GM19395 (cell line): ENCODE measurements at regions not wholly inside any gene's neighbourhood (a gene's known extent, or its start where the extent isn't known, plus 50 kb on each side); places are given as distances from the start of the nearest gene placed in this dataset.
"Not testable (repeated sequence)": the region's sequence is repeated elsewhere in the genome, so short reads cannot be mapped to it uniquely, and the experiment has no call there.

ENCODE experiments used
- ATAC-seq: cut with Tn5 transposase; IDR thresholded peaks from one replicate; pipeline ENCODE4 v1.9.1; 2021; ENCODE audit warnings: mild to moderate bottlenecking, moderate library complexity; ENCODE audit not compliant: unreplicated experiment

- ATAC-seq, result no peak
Observed at GRCh38 chr12:25384038-25384892, 133.5 kb upstream of the KRAS start.

GRCh38 chr12:25382311-25383106 lies 131.8 kb upstream of the KRAS start:
- ATAC-seq, result no peak

- peak; percentile 67 for ATAC-seq
Observed at GRCh38 chr12:25377469-25378177, 126.9 kb upstream of the KRAS start.

- no peak for ATAC-seq
Observed at GRCh38 chr12:25376985-25377384, 126.3 kb upstream of the KRAS start.

DNA sequence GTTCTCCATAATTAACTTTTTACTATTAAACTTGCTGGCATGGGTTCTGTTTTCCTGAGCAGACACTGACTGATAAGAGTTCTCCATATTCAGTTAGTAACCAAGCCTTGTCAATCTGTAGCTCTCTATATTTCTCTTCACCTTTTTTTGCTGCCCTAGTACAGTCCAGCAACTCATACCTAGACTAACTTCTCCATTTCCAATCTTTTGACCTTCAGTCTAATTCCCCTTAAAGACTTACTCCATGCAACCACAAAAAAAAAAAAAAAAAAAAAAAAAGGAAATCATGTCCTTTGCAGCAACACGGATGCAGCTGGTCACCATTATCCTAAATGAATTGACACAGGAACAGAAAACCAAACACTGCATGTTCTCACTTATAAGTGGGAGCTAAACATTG lies 125.7 kb upstream of the KRAS start:
- no peak for ATAC-seq

GRCh38 chr12:25372969-25373817 lies 122.5 kb upstream of the KRAS start:
- no peak for ATAC-seq

- ATAC-seq, result no peak
Observed at GRCh38 chr12:25372002-25372401, 121.3 kb upstream of the KRAS start.

DNA sequence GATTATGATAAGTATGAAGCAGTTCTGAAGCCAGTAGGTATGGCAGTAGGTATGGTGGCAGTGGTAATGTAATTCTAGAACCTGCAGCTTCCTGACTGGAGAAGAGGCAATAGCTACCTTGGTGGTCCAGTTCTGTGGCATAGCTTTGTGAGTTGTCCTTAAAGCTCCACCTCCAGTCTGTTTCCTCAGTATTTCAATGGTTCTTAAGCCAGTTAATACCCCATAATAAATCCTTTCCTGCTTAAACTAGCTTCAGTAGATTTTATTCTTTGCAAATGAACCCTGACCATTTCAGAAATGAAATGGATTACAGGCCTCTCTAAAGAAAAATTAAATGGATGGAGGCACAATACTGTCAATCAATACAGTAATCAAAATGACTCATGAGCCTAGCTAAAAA lies 117.8 kb upstream of the KRAS start:
- ATAC-seq, result no peak

DNA sequence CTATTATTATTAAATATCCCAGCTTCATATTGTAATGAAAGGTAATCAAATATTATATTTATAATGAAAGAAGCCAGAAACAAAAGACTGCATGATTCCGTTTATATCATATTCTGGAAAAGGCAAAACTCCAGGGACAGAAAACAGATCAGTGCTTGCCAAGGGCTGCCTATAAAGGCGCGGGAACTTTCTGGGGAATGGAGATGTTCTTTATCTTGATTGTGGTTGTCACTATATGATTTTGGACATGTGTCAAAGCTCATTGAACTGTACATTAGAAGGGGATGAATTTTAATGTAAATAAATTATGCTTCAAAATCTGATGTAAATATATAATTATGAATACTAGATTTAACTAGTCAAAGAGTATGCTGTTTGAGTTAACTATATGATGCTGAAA lies 115.4 kb upstream of the KRAS start:
- ATAC-seq, result no peak

DNA sequence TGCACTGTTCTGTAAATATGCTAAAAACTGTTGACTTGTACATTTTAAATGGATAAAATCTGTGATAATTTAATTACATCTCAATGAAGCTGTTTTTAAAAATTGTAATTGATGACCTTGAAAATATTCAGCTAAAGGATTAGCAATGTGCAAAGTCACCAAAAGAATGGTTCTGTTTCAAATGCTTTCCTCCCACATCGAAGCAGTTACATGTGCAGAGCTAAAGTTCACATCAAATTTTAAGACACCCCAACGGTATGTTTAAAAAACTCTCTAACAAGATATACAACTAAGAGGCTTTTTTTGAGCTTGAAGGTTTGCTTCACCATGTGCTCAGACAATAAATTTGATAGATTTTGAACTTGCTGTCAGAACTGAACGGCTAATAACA lies 114.6 kb upstream of the KRAS start:
- ATAC-seq, result peak; percentile 7

- ATAC-seq, result peak; percentile 90
Observed at GRCh38 chr12:25364529-25365339, 114.0 kb upstream of the KRAS start.

GRCh38 chr12:25362646-25363045 lies 111.9 kb upstream of the KRAS start:
- ATAC-seq, result no peak

- no peak for ATAC-seq
Observed at GRCh38 chr12:25361511-25361910, 110.8 kb upstream of the KRAS start.

DNA sequence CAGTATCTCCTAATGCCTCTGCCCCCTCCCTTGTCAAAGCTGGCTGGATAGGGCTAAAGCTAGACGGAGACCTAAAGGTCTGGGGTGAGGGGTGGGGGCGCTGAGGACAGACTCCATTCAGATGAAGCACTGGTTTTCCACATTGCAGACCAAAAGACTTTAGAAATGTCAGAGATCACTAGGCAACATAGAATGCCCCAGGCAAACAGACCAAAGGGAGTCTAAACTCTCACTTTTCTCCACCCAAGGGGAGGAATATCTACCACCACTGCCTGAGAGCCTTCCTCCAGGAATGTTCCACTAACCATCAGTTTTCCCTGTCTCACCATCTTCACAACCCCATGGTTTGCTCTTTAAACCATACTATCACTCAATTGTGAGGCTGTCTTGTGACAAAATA lies 106.9 kb upstream of the KRAS start:
- no peak for ATAC-seq

- ATAC-seq, result not testable (repeated sequence)
Observed at GRCh38 chr12:25352942-25353341, 102.2 kb upstream of the KRAS start.

GRCh38 chr12:25352083-25352918 lies 101.6 kb upstream of the KRAS start:
- no peak for ATAC-seq

DNA sequence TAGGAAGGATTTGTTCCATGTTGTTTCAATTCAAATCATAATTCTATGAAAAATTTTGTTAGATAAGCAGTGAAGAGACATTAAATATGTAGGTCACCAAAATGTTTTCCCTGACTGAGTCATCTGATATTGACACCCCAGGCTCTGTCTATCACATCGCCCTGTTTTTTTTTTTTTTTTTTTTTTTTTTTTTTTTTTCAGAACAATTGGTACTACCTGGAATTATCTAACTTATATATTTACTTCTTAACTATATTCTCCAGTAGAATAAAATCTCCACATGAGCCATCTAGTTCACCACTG lies 97.8 kb upstream of the KRAS start:
- ATAC-seq, result no peak

DNA sequence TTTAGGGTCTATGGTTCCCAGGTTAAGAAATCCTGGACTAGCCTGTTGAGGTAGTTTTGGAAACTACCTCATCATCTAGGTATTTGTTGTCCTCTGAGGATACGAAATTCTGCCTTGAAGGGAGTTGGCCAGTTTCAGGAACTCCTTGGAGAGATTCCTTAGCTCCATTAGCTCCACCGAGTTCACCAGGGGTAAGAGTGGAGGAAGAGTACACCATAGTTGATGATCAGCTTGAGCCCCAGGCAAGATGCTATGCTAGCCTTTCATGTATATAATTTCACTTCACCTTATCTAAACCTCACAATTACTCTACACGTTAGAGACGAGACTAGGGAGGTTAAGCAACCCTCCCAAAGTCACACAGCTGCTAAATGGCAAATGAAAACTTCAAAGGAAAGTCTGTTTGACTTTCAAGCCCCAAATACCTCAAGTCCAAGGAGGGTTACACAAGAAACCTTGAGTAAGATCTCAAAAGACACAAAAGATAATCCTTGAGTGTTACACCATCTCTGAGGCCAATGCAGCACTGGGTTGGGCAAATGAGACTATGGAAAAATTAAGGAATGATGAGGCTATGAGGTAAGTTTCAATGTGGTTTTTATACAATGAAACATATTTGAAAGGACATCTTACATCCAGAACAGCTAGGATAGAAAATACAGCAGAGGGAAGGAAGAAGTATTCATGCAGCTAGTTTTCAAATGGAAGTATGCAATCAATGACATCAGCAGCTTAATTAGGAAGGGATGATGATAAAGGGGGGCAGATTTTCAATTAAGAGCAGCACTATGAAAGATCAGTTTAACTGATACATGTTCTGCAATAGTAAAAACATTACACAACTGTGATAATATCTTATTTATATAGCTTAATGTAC lies 97.2 kb upstream of the KRAS start:
- no peak for ATAC-seq
